GM12864 (cell line): ENCODE measurements at regions not wholly inside any gene's neighbourhood (a gene's known extent, or its start where the extent isn't known, plus 50 kb on each side); places are given as distances from the start of the nearest gene placed in this dataset.

Experiments
- DNase-seq: peaks from one replicate; pipeline ENCODE4 v3.0.0-alpha.2; 2011; ENCODE audit warnings: low read depth
- H3K4me3 ChIP-seq: 2 replicates; pipeline ENCODE4 v1.5.1; 2011; ENCODE audit warnings: mild to moderate bottlenecking, low read depth, low read length, control low read depth
- TF ChIP-seq, protein P1 (sequence below): IDR thresholded peaks from 2 replicates; pipeline ENCODE4 v1.5.1; 2011; ENCODE audit warnings: low read depth, mild to moderate bottlenecking, moderate library complexity, low read length, control low read depth, inconsistent platforms; ENCODE audit errors: missing control alignments

DNA sequence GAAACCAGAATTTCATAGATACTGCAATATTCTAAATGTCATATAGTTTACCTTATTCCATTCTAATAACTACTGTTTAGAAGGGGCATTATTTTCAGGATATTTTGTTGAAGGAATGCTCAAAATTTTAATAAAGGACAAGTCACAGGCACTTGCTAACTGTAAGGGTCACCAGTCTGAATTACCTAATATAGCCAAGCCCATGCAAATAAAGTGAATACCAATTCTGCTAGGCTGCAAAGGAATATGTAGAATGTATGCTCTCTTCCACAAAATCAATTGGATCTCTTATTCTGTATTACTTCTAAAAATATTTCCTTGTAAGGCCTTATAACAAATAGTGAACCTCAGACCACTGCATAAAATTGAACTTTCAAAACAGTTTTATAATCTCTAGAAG is 52.3 kb upstream of the FAT4 start:
- H3K4me3 ChIP-seq = no peak overlapping the region
- TF ChIP-seq, protein P1, sequence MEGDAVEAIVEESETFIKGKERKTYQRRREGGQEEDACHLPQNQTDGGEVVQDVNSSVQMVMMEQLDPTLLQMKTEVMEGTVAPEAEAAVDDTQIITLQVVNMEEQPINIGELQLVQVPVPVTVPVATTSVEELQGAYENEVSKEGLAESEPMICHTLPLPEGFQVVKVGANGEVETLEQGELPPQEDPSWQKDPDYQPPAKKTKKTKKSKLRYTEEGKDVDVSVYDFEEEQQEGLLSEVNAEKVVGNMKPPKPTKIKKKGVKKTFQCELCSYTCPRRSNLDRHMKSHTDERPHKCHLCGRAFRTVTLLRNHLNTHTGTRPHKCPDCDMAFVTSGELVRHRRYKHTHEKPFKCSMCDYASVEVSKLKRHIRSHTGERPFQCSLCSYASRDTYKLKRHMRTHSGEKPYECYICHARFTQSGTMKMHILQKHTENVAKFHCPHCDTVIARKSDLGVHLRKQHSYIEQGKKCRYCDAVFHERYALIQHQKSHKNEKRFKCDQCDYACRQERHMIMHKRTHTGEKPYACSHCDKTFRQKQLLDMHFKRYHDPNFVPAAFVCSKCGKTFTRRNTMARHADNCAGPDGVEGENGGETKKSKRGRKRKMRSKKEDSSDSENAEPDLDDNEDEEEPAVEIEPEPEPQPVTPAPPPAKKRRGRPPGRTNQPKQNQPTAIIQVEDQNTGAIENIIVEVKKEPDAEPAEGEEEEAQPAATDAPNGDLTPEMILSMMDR = no peak
- DNase-seq = no peak

DNA sequence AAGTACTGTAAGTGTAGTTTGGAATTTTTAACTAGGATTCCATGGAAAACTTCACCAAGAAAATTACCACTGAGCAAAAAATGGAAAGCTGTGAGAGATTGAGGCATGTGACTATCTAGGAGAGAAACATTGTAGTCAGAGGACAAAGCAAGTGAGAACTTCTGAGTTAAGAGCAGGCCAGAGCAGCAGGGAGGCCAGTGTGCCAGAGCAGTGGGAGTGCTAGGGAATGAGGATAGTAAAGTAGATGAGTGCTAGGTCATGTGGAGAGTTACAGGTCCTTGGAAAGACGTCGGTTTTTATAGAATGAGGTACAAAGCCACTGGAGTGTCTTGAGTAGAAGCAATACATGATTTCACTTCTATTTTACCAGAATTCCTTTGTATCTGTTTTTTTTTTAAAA is 52.7 kb upstream of the FAT4 start:
- TF ChIP-seq, protein P1 = no peak
- DNase-seq = no peak
- H3K4me3 ChIP-seq = no peak overlapping the region

DNA sequence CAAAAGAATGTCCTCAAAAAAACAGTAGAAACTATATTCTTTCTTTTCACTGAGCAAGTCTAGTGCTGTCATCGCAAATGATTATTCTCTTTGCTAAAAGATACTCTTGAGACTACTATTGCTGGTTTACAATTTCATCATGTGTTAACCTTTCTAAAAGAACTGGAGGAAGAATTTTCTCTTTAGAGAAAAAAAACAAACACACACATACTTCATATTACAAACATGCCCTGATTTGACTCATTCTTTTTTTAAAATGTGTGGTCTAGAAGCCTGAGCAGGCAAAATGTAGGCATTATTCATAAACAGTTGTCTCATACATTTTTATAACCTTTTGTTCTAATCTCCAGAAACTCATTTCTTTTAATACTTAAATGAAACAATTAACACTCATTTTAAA is 60.6 kb upstream of the FAT4 start:
- TF ChIP-seq, protein P1 = no peak
- H3K4me3 ChIP-seq = no peak overlapping the region
- no peak for DNase-seq

DNA sequence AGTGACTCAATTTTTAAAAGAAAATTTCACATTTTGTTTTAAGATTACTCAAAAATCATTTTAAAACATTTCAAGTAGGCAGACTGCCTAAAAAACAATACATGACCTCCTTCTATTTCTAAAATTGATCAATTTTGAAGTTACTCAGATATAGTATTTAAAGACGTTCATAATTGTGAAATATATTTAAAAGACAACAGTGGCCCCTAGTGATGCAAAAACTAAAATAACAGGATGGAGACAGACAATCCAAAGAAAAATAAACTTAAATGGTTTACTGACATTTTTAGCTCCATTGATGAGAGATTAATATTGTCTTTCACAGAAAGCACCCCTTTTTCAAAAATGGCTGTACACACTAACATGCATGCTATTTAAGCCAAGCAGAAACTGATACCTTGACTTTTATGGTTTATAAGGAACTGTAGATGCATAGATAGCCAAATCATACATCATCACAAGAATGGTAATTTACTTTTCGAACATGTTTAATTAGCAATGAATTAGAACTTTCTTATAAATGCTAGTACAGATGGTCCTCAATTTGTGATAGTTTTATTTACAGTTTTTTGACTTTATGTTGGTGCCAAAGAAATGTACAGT is 69.8 kb upstream of the FAT4 start:
- no peak for DNase-seq
- no peak overlapping the region for H3K4me3 ChIP-seq
- TF ChIP-seq, protein P1 = no peak

DNA sequence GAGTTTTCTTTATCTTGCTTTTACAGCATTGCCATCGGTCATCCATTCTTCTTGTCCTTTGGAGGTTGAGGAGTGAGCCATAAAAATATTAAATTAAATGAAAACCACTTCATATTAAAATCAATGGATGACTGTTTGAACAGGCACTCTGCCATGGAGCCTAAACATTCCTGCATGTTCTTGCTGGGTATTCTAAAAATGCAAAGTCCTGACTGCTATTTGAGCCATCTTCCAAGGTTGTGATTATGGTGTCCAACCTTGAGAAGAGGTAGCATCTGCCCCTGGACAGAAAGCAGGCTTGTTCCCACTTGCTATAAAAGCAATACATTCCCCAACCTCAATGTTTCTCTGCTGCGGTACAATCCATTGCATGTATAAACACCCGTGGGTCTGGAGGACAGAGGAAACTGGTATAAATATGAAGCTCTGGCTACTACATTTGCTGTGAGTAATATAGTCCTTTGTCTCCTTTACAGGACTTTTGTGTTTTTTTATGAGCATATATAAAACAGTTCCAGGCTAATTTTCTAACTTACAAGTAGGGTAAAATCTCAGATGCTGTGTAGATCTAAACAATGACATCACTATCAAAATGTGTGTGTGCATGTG is 70.9 kb upstream of the FAT4 start:
- no peak for DNase-seq
- no peak overlapping the region for H3K4me3 ChIP-seq
- TF ChIP-seq, protein P1 = no peak

DNA sequence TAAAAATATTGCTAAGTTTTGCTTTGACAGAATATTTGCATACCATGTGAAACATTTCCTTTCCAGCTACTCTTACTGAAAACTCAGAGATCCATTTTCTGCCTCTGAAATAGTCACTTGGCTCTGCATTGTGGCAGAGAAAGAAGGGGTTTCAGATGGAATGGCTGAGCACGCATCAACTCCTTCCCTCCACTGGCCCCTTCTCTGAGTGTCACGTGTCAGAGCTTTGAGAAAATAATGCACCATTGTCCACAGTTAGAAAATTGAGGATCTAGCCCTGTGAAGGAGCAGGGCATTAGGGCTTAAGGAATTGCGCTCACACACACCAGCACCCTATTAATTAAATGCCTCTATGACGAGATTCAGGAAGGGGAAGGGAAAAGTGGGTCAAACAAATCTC is 78.8 kb upstream of the FAT4 start:
- TF ChIP-seq, protein P1 = no peak
- no peak overlapping the region for H3K4me3 ChIP-seq
- no peak for DNase-seq

DNA sequence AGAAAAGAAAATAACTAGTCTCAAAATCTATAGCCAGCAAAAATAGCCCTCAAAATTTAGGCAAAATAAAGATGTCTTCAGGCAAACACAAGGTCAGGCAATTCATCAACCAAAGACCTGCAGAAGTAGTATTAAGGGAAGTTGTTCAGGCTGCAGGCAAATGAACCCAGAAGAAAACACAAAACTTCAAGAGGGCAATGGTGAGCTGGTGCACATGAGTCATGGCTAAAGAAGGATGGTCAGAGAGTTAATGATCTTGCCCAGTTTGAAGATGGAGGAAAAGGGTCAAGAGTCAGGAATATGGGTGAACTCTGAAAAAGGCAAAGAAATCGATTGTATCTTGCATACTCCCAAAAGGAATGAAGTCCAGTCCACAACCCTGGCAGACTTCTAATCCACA is 83.1 kb upstream of the FAT4 start:
- H3K4me3 ChIP-seq = no peak overlapping the region
- DNase-seq = no peak
- TF ChIP-seq, protein P1 = no peak
